Neuron (in vitro differentiated cells): ENCODE measurements at regions not wholly inside any gene's neighbourhood (a gene's known extent, or its start where the extent isn't known, plus 50 kb on each side); places are given as distances from the start of the nearest gene placed in this dataset.
"Not testable (repeated sequence)": the region's sequence is repeated elsewhere in the genome, so short reads cannot be mapped to it uniquely, and the experiment has no call there.

Experiments used
- H2AFZ ChIP-seq: one replicate; pipeline ENCODE4 v1.6.1; 2013; ENCODE audit warnings: low read depth, mild to moderate bottlenecking, inconsistent platforms, low read length, moderate library complexity
- H3K27me3 ChIP-seq: one replicate; pipeline ENCODE4 v1.6.1; 2013; ENCODE audit warnings: low read length; ENCODE audit not compliant: insufficient read depth
- H3K36me3 ChIP-seq: one replicate; pipeline ENCODE4 v1.6.1; 2013; ENCODE audit warnings: low read length; ENCODE audit not compliant: insufficient read depth
- H3K4me1 ChIP-seq: one replicate; pipeline ENCODE4 v1.6.1; 2013; ENCODE audit warnings: low read length; ENCODE audit not compliant: insufficient read depth
- H3K4me3 ChIP-seq: 2 replicates; pipeline ENCODE4 v1.5.1; 2013; ENCODE audit warnings: mild to moderate bottlenecking, low read length, moderate library complexity
- H3K9me3 ChIP-seq: one replicate; pipeline ENCODE4 v1.6.1; 2013; ENCODE audit warnings: low read length

- H3K36me3 ChIP-seq, H3K4me3 ChIP-seq, H3K9me3 ChIP-seq, H2AFZ ChIP-seq, H3K27me3 ChIP-seq, H3K4me1 ChIP-seq: not testable (repeated sequence)
Measured at GRCh38 chr1:144049365-144049764, 77.6 kb upstream of the FAM72C start.

GRCh38 chr1:144046645-144047044 is 74.9 kb upstream of the FAM72C start:
- not testable (repeated sequence) for H3K9me3 ChIP-seq, H3K4me1 ChIP-seq, H3K4me3 ChIP-seq, H3K27me3 ChIP-seq, H2AFZ ChIP-seq, H3K36me3 ChIP-seq

GRCh38 chr1:144045751-144046546 is 74.2 kb upstream of the FAM72C start:
- not testable (repeated sequence) for H3K9me3 ChIP-seq, H3K4me3 ChIP-seq, H3K36me3 ChIP-seq, H2AFZ ChIP-seq, H3K27me3 ChIP-seq, H3K4me1 ChIP-seq

- not testable (repeated sequence) for H3K36me3 ChIP-seq, H3K4me1 ChIP-seq, H3K27me3 ChIP-seq, H3K9me3 ChIP-seq, H3K4me3 ChIP-seq, H2AFZ ChIP-seq
Measured at GRCh38 chr1:144042251-144042650, 70.5 kb upstream of the FAM72C start.

- H3K27me3 ChIP-seq = not testable (repeated sequence)
Measured at GRCh38 chr1:144040293-144040692, 68.5 kb upstream of the FAM72C start.

DNA sequence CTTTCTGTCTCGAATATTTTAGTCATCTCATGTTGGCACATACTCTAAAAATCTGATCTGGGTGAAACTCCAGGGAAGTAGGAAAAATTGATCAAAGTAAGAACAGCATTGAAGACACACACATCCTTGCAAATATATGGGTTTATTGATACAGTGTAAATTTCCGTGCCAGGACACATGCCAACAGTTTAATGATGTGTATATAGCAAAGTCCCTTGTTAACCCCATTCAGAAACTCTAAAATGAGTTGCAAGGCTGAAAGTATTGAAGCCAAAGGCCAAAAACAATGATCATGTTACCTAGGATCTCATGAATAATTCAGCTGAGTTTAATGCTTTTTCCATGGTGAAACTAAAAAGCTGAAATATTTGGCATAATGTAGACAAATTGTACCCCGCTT is 62.3 kb upstream of the FAM72C start:
- H3K4me1 ChIP-seq, H3K36me3 ChIP-seq, H2AFZ ChIP-seq, H3K27me3 ChIP-seq, H3K4me3 ChIP-seq, H3K9me3 ChIP-seq: not testable (repeated sequence)

More at GRCh38 chr1:144040293-144040692, 68.5 kb upstream of the FAM72C start:
- H3K4me1 ChIP-seq, H3K4me3 ChIP-seq, H3K36me3 ChIP-seq, H3K9me3 ChIP-seq, H2AFZ ChIP-seq: not testable (repeated sequence)

GRCh38 chr1:144031550-144031949 is 59.8 kb upstream of the FAM72C start:
- not testable (repeated sequence) for H3K9me3 ChIP-seq, H3K4me3 ChIP-seq, H2AFZ ChIP-seq, H3K27me3 ChIP-seq, H3K4me1 ChIP-seq, H3K36me3 ChIP-seq

DNA sequence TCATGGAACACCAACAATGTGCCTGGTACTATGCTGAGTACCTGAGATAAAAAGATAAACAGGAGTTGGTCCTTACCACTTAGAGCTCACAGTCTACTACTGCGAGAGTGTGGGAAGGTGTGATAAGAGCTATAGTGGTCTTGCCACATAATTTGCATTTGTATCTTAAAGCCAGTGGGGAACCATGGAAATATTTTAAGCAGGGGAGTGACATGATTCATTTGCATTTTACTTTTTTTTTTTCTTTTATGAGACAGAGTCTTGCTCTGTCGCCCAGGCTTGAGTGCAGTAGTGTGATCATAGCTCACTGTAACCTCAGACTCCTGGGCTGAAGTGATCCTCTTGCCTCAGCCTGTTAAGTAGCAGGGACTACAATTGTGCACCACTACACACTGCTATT is 54.2 kb upstream of the FAM72C start:
- not testable (repeated sequence) for H3K36me3 ChIP-seq, H2AFZ ChIP-seq, H3K4me3 ChIP-seq, H3K27me3 ChIP-seq, H3K9me3 ChIP-seq, H3K4me1 ChIP-seq

- H2AFZ ChIP-seq, H3K4me3 ChIP-seq, H3K27me3 ChIP-seq, H3K4me1 ChIP-seq, H3K36me3 ChIP-seq, H3K9me3 ChIP-seq: not testable (repeated sequence)
Measured at GRCh38 chr1:144021690-144022384, 50.1 kb upstream of the FAM72C start.
